Fibroblast of lung (primary cell): ENCODE measurements at regions not wholly inside any gene's neighbourhood (a gene's known extent, or its start where the extent isn't known, plus 50 kb on each side); places are given as distances from the start of the nearest gene placed in this dataset.

ENCODE experiments used
- DNase-seq, 2 donors: peaks; one replicate each; pipeline versions ENCODE4 v3.0.0 to v3.0.0-alpha.2; 2010; ENCODE audit warnings: low read depth in 2 of 2
- H2AFZ ChIP-seq: 2 replicates; pipeline ENCODE4 v1.5.1; 2012; ENCODE audit warnings: low read length, control low read depth, inconsistent platforms
- H3K27ac ChIP-seq: 2 replicates; pipeline ENCODE4 v1.5.1; 2011; ENCODE audit warnings: low read length, control low read depth; ENCODE audit not compliant: insufficient read depth
- H3K27me3 ChIP-seq: 2 replicates; pipeline ENCODE4 v1.5.1; 2011; ENCODE audit warnings: mild to moderate bottlenecking, low read length; ENCODE audit not compliant: control insufficient read depth, insufficient read depth
- H3K36me3 ChIP-seq: 2 replicates; pipeline ENCODE4 v1.5.1; 2011; ENCODE audit warnings: low read length; ENCODE audit not compliant: control insufficient read depth, insufficient read depth
- H3K4me1 ChIP-seq: 2 replicates; pipeline ENCODE4 v1.5.1; 2011; ENCODE audit warnings: low read length; ENCODE audit not compliant: control insufficient read depth, insufficient read depth; ENCODE audit errors: extremely low read depth
- H3K4me2 ChIP-seq: 2 replicates; pipeline ENCODE4 v1.5.1; 2011; ENCODE audit warnings: low read length, control low read depth; ENCODE audit not compliant: insufficient read depth; ENCODE audit errors: extremely low read depth
- H3K4me3 ChIP-seq, 4 experiments: fragments of 200-600 bp in 1 of 4; sonication (generic) in 1 of 4; replicated peaks in 1 of 4; 2 replicates each; pipeline ENCODE4 v1.5.1; 2011 to 2016; ENCODE audit warnings: low read length in 4 of 4, low read depth in 3 of 4, mild to moderate bottlenecking in 3 of 4, control low read depth in 2 of 4, inconsistent platforms in 1 of 4, mixed read lengths in 1 of 4; ENCODE audit not compliant: insufficient read depth in 1 of 4; ENCODE audit errors: control extremely low read depth in 1 of 4
- H3K79me2 ChIP-seq: 2 replicates; pipeline ENCODE4 v1.5.1; 2012; ENCODE audit warnings: mild to moderate bottlenecking, low read length, inconsistent platforms; ENCODE audit not compliant: control insufficient read depth, insufficient read depth
- H3K9ac ChIP-seq: 2 replicates; pipeline ENCODE4 v1.5.1; 2011; ENCODE audit warnings: mild to moderate bottlenecking, low read length, control low read depth; ENCODE audit not compliant: insufficient read depth
- H3K9me3 ChIP-seq: 2 replicates; pipeline ENCODE4 v1.5.1; 2012; ENCODE audit warnings: low read depth, low read length; ENCODE audit not compliant: control insufficient read depth, insufficient read depth
- H4K20me1 ChIP-seq: 2 replicates; pipeline ENCODE4 v1.5.1; 2011; ENCODE audit warnings: low read length; ENCODE audit not compliant: control insufficient read depth, insufficient read depth; ENCODE audit errors: extremely low read depth
- EZH2 ChIP-seq: IDR thresholded peaks from 2 replicates; pipeline ENCODE4 v1.5.1; 2012; ENCODE audit warnings: low read length, control low read depth, mild to moderate bottlenecking; ENCODE audit errors: missing control alignments
- TF ChIP-seq, protein P1 (sequence below), 2 donors: IDR thresholded peaks in 1 of 2; conservative IDR thresholded peaks in 1 of 2; 1 replicate in 1 of 2; 2 replicates in 1 of 2; pipeline ENCODE4 v1.5.1; 2011 to 2012; ENCODE audit warnings: low read length in 2 of 2, control low read depth in 1 of 2, inconsistent platforms in 1 of 2, low read depth in 1 of 2, mild to moderate bottlenecking in 1 of 2

DNA sequence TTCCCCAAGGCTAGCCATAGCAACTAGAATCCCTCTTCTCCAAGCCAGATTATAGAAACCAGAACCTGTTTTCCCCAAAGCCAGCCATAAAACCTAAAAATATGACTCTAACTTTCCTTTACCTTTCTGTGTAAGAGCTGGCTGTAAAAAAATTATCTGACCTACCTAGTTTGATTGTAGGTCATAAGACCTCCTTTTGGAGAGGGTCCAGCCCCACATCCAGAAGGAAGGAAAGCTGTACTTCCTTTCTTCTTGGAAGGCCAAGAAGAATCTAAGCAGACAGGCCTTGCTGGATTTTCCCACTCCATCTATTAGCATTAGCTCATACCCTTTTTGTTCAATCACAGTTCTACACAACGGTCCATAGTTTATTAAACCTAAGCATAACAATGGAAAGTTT, 1006.3 kb downstream of the SORCS3 start:
- no peak overlapping the region for H3K27ac ChIP-seq
- no peak for TF ChIP-seq EZH2
- TF ChIP-seq, protein P1, sequence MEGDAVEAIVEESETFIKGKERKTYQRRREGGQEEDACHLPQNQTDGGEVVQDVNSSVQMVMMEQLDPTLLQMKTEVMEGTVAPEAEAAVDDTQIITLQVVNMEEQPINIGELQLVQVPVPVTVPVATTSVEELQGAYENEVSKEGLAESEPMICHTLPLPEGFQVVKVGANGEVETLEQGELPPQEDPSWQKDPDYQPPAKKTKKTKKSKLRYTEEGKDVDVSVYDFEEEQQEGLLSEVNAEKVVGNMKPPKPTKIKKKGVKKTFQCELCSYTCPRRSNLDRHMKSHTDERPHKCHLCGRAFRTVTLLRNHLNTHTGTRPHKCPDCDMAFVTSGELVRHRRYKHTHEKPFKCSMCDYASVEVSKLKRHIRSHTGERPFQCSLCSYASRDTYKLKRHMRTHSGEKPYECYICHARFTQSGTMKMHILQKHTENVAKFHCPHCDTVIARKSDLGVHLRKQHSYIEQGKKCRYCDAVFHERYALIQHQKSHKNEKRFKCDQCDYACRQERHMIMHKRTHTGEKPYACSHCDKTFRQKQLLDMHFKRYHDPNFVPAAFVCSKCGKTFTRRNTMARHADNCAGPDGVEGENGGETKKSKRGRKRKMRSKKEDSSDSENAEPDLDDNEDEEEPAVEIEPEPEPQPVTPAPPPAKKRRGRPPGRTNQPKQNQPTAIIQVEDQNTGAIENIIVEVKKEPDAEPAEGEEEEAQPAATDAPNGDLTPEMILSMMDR (conservative IDR thresholded peaks at IDR 0.05 in 1 of 2, IDR thresholded peaks at IDR 0.05 in 1 of 2; ENCODE audit: low read depth in 1 of 2, low read length in 2 of 2): no peak
- no peaks in the 10 kb centered on the region for H3K36me3 ChIP-seq
- H2AFZ ChIP-seq: no peak overlapping the region
- no peaks in the 10 kb centered on the region for H4K20me1 ChIP-seq
- no peak overlapping the region for H3K9ac ChIP-seq
- no peak overlapping the region for H3K4me3 ChIP-seq
- no peak overlapping the region for H3K4me2 ChIP-seq
- no peak for DNase-seq
- no peaks in the 10 kb centered on the region for H3K27me3 ChIP-seq
- H3K4me1 ChIP-seq: no peaks in the 10 kb centered on the region
- H3K9me3 ChIP-seq: no peaks in the 10 kb centered on the region
- H3K79me2 ChIP-seq: no peaks in the 10 kb centered on the region

DNA sequence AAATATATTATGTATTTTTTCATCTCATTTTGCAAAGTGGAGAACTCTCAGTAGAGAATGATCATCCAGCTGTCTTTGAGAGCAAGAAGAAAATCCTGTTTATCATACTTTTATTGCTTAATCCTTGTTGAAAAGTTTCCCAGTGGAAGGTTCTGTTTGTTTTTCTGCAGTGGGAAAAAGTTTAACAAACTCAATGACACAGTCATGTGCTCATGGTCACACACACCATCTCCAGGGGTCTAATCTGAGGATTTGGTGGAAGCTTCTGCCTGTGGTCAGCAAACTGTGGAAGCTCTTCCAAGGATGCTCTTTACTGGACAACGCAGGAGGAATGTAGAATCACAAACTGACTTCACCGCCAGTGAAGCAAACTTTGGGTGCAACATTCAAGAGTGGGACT, 1003.9 kb downstream of the SORCS3 start:
- no peak overlapping the region for H3K4me2 ChIP-seq
- no peak overlapping the region for H3K9ac ChIP-seq

DNA sequence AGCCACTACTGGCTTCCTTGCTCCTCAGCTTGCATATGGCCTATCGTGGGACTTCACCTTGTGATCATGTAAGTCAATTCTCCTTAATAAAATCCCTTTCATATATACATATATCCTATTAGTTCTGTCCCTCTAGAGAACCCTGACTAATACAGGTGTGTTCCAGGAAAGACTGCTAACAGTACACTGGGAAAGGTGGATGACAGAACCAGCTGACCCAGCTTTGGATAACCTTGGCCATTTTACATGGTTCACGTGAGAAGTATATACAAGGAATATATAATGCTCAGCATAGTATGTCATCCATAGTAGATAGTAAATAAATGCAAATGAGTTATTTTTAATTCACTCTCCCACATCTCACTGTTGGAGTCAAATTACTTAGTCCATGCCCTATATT, 1003.5 kb downstream of the SORCS3 start:
- DNase-seq: no peak
- no peaks in the 10 kb centered on the region for H3K79me2 ChIP-seq
- TF ChIP-seq EZH2: no peak
- TF ChIP-seq, protein P1 (conservative IDR thresholded peaks at IDR 0.05 in 1 of 2, IDR thresholded peaks at IDR 0.05 in 1 of 2; ENCODE audit: low read depth in 1 of 2, low read length in 2 of 2): no peak
- no peak overlapping the region for H3K4me2 ChIP-seq
- no peak overlapping the region for H2AFZ ChIP-seq
- no peaks in the 10 kb centered on the region for H3K27me3 ChIP-seq
- no peaks in the 10 kb centered on the region for H3K4me1 ChIP-seq
- no peaks in the 10 kb centered on the region for H3K36me3 ChIP-seq
- H3K4me3 ChIP-seq: no peak overlapping the region
- H3K9ac ChIP-seq: no peak overlapping the region
- H4K20me1 ChIP-seq: no peaks in the 10 kb centered on the region
- no peaks in the 10 kb centered on the region for H3K9me3 ChIP-seq
- no peak overlapping the region for H3K27ac ChIP-seq

More for the DNA sequence above, 1003.9 kb downstream of the SORCS3 start:
- H4K20me1 ChIP-seq: no peaks in the 10 kb centered on the region
- no peaks in the 10 kb centered on the region for H3K9me3 ChIP-seq
- no peaks in the 10 kb centered on the region for H3K27me3 ChIP-seq
- no peak overlapping the region for H3K27ac ChIP-seq
- no peak for DNase-seq
- TF ChIP-seq EZH2: no peak
- TF ChIP-seq, protein P1 (conservative IDR thresholded peaks at IDR 0.05 in 1 of 2, IDR thresholded peaks at IDR 0.05 in 1 of 2; ENCODE audit: low read depth in 1 of 2, low read length in 2 of 2): no peak
- no peak overlapping the region for H3K4me3 ChIP-seq
- no peaks in the 10 kb centered on the region for H3K36me3 ChIP-seq
- H2AFZ ChIP-seq: no peak overlapping the region
- no peaks in the 10 kb centered on the region for H3K4me1 ChIP-seq
- H3K79me2 ChIP-seq: no peaks in the 10 kb centered on the region
